SK-N-SH (cell line): ENCODE measurements at regions not wholly inside any gene's neighbourhood (a gene's known extent, or its start where the extent isn't known, plus 50 kb on each side); places are given as distances from the start of the nearest gene placed in this dataset.
"Not testable (repeated sequence)": the region's sequence is repeated elsewhere in the genome, so short reads cannot be mapped to it uniquely, and the experiment has no call there.

Source experiments
- CTCF ChIA-PET: fragments of 300-600, 350-600 bp; formaldehyde crosslinking; extraction: SDS; loops from one replicate; lab custom pipeline; 2021; lab: Yijun Ruan, JAX
- POLR2A ChIA-PET: fragments of 350-600 bp; sonication (Branson Sonifier 250); formaldehyde crosslinking; extraction: SDS; loops from one replicate; lab custom pipeline; 2020; ENCODE audit warnings: antibody characterized with exemption, inconsistent platforms; lab: Yijun Ruan, JAX
- DNase-seq: peaks from one replicate; pipeline ENCODE4 v3.0.0; 2012
- H2AFZ ChIP-seq: fragments of 200-600 bp; sonication (generic); 2 replicates; pipeline ENCODE4 v1.8.1; 2016; ENCODE audit warnings: antibody characterized with exemption, mild to moderate bottlenecking, low read depth
- H3F3A ChIP-seq: fragments of 200-600 bp; sonication (generic); replicated peaks from 2 replicates; pipeline ENCODE3; 2016; ENCODE audit warnings: antibody characterized with exemption, mild to moderate bottlenecking; ENCODE audit not compliant: insufficient read depth
- H3K27ac ChIP-seq, 2 experiments: fragments of 200-500 bp in 1 of 2; fragments of 200-600 bp in 1 of 2; sonication (Bioruptor generic) in 1 of 2; sonication (generic), shearing (Covaris generic) in 1 of 2; 2 replicates each; pipeline versions ENCODE4 v1.5.1 to v1.6.1; 2014 to 2016; ENCODE audit warnings: low read depth in 2 of 2, inconsistent platforms in 1 of 2, low read length in 1 of 2, mild to moderate bottlenecking in 1 of 2, mixed read lengths in 1 of 2
- H3K27me3 ChIP-seq: fragments of 200-600 bp; sonication (generic), shearing (Covaris generic); 2 replicates; pipeline ENCODE4 v1.6.1; 2016; ENCODE audit warnings: mixed run types; ENCODE audit not compliant: insufficient read depth
- H3K36me3 ChIP-seq, 2 experiments: fragments of 200-500 bp in 1 of 2; fragments of 200-600 bp in 1 of 2; sonication (Bioruptor generic) in 1 of 2; sonication (generic) in 1 of 2; replicated peaks in 1 of 2; 2 replicates each; pipeline versions ENCODE3 to v1.5.1; 2014 to 2016; ENCODE audit warnings: low read length in 1 of 2, mild to moderate bottlenecking in 1 of 2; ENCODE audit not compliant: insufficient read depth in 2 of 2, control insufficient read depth in 1 of 2
- H3K4me1 ChIP-seq, 2 experiments: fragments of 200-500 bp in 1 of 2; fragments of 200-600 bp in 1 of 2; sonication (Bioruptor generic) in 1 of 2; sonication (generic), shearing (Covaris generic) in 1 of 2; 2 replicates each; pipeline versions ENCODE4 v1.5.1 to v1.6.1; 2014 to 2016; ENCODE audit warnings: low read depth in 1 of 2, low read length in 1 of 2, mixed run types in 1 of 2; ENCODE audit not compliant: insufficient read depth in 2 of 2, control insufficient read depth in 1 of 2
- H3K4me2 ChIP-seq: fragments of 200-600 bp; sonication (generic), shearing (Covaris generic); 2 replicates; pipeline ENCODE4 v1.6.1; 2017; ENCODE audit warnings: mixed run types
- H3K4me3 ChIP-seq, 2 experiments: fragments of 200-500 bp in 1 of 2; fragments of 200-600 bp in 1 of 2; sonication (Bioruptor generic) in 1 of 2; sonication (generic), shearing (Covaris generic) in 1 of 2; 2 replicates each; pipeline versions ENCODE4 v1.5.1 to v1.8.1; 2014 to 2016; ENCODE audit warnings: low read depth in 2 of 2, inconsistent platforms in 1 of 2, low read length in 1 of 2, mild to moderate bottlenecking in 1 of 2, mixed read lengths in 1 of 2, moderate library complexity in 1 of 2
- H3K79me2 ChIP-seq: fragments of 200-600 bp; sonication (generic); 2 replicates; pipeline ENCODE4 v1.8.1; 2017; ENCODE audit warnings: mild to moderate bottlenecking; ENCODE audit not compliant: insufficient read depth
- H3K9ac ChIP-seq: fragments of 200-600 bp; sonication (generic); 2 replicates; pipeline ENCODE4 v1.6.1; 2017; ENCODE audit warnings: mixed run types
- H3K9me2 ChIP-seq: fragments of 200-600 bp; sonication (generic); 2 replicates; pipeline ENCODE4 v1.6.1; 2017; ENCODE audit warnings: mixed run types
- H3K9me3 ChIP-seq: fragments of 200-600 bp; sonication (generic); 2 replicates; pipeline ENCODE4 v1.6.1; 2017; ENCODE audit warnings: mixed run types, mild to moderate bottlenecking, moderate library complexity
- H4K20me1 ChIP-seq: fragments of 200-600 bp; sonication (generic); 2 replicates; pipeline ENCODE4 v1.6.1; 2017; ENCODE audit warnings: mild to moderate bottlenecking, mixed run types; ENCODE audit not compliant: insufficient read depth
- CTCF ChIP-seq: fragments of 200-600 bp; sonication (generic); IDR thresholded peaks from 2 replicates; pipeline ENCODE4 v1.6.1; 2017; ENCODE audit warnings: antibody characterized with exemption, mild to moderate bottlenecking, moderate library complexity
- ELF1 ChIP-seq: IDR thresholded peaks from 2 replicates; pipeline ENCODE4 v1.4.0; 2012
- EP300 ChIP-seq, 2 experiments: IDR thresholded peaks; 2 replicates each; pipeline versions ENCODE4 v1.4.0 to v1.6.1; 2012; ENCODE audit warnings: borderline replicate concordance in 1 of 2, low read depth in 1 of 2, low read length in 1 of 2
- FOSL2 ChIP-seq: IDR thresholded peaks from 2 replicates; pipeline ENCODE4 v1.4.0; 2012; ENCODE audit warnings: low read depth, mild to moderate bottlenecking, moderate library complexity, borderline replicate concordance
- GATA2 ChIP-seq: sonication (generic); formaldehyde crosslinking; IDR thresholded peaks from 2 replicates; pipeline ENCODE4 v1.5.0; 2020; ENCODE audit warnings: mild to moderate bottlenecking, missing genetic modification reagents
- MAX ChIP-seq: IDR thresholded peaks from 2 replicates; pipeline ENCODE4 v1.4.0; 2012; ENCODE audit warnings: low read depth
- NFIC ChIP-seq: IDR thresholded peaks from 2 replicates; pipeline ENCODE4 v1.4.0; 2012; ENCODE audit warnings: borderline replicate concordance
- PBX3 ChIP-seq: IDR thresholded peaks from 2 replicates; pipeline ENCODE4; 2012
- TCF12 ChIP-seq: IDR thresholded peaks from 2 replicates; pipeline ENCODE4 v1.4.0; 2012
- WGBS: methylation state at CpG from one replicate; pipeline ENCODE4 v1.1.6; 2017; ENCODE audit warnings: low lambda C conversion rate; 5-methylcytosine and 5-hydroxymethylcytosine counted together

- WGBS, result 17% methylated on average over 1 of the region's 1 CpG
- DNase-seq, H3K9ac ChIP-seq, H3K27me3 ChIP-seq, H3K9me2 ChIP-seq, H3K9me3 ChIP-seq, H3K4me1 ChIP-seq, H4K20me1 ChIP-seq, H2AFZ ChIP-seq: not testable (repeated sequence)
- Histone ChIP-seq H3K4me2 (0 out of 2 replicates have a peak overlapping the region, but pooled peaks have one; percentile 0), H3F3A (peaks cover 14% of the 10 kb centered on the region)
- TF ChIP-seq EP300 (IDR thresholded peaks at IDR 0.05; ENCODE audit: borderline replicate concordance in 1 of 2, low read depth in 1 of 2, low read length in 1 of 2) (peak in 1 of 2 experiments; percentile 18; a peak in 1 of 4 replicates), PBX3 (peak; percentile 55), TCF12 (peak; percentile 52; the same call in 1 of the 2 replicates), NFIC (peak; percentile 50)
- TF ChIP-seq, all 33 proteins: peak for 4; not testable (repeated sequence) for 29
- H3K27ac ChIP-seq, result peak overlapping the region in 1 of 2 experiments; percentile 60; a peak in 2 of 4 replicates
- CTCF ChIA-PET, result interaction anchor here (2.0 kb wide), 1 partner anchor 145 kb away, joined by 4 read pairs; the partner anchor contains the start of gene AHCYL1
- POLR2A ChIA-PET, H3K79me2 ChIP-seq, H3K36me3 ChIP-seq, H3K4me3 ChIP-seq: not testable (repeated sequence)
These were observed 71.4 kb upstream of the CSF1 start for GRCh38 chr1:109839276-109839675.

- H3K4me1 ChIP-seq, result no peaks in the 10 kb centered on the region; a peak in 2 of 4 replicates
- TF ChIP-seq GATA2 (CRISPR knock-in tag) (no peak), MAX (peak; percentile 33; the same call in 1 of the 2 replicates), ELF1 (no peak), CTCF (peak; percentile 9; the same call in 1 of the 2 replicates), PBX3 (no peak), FOSL2 (peak; percentile 53; the same call in 1 of the 2 replicates), EP300 (IDR thresholded peaks at IDR 0.05; ENCODE audit: borderline replicate concordance in 1 of 2, low read depth in 1 of 2, low read length in 1 of 2) (no peak)
- ChIA-PET POLR2A (no interaction called here), CTCF (interaction anchor here (1.3 to 2.0 kb wide), 2 partner anchors 62 to 146 kb away, joined by 3 to 4 read pairs; partner anchors contain the start of gene AHCYL1)
- H3K79me2 ChIP-seq, result no peaks in the 10 kb centered on the region
- 0 out of 2 replicates have a peak overlapping the region, but pooled peaks have one; percentile 0 for H3K4me2 ChIP-seq
- WGBS, result 60% methylated on average over 4 of the region's 4 CpGs
- peak overlapping the region in 1 of 2 experiments; percentile 60; a peak in 2 of 4 replicates for H3K27ac ChIP-seq
- no peak overlapping the region for H3K4me3 ChIP-seq
- H3K27me3 ChIP-seq, result no peaks in the 10 kb centered on the region
- no peaks in the 10 kb centered on the region for H3K9me3 ChIP-seq
- no peaks in the 10 kb centered on the region for H3K36me3 ChIP-seq
- no peaks in the 10 kb centered on the region for H3K9me2 ChIP-seq
- H4K20me1 ChIP-seq, result no peaks in the 10 kb centered on the region
- no peak for DNase-seq
- H3K9ac ChIP-seq, result no peak overlapping the region
- H2AFZ ChIP-seq, result no peak overlapping the region
- peaks cover 14% of the 10 kb centered on the region for H3F3A ChIP-seq
These were observed 71.8 kb upstream of the CSF1 start for GRCh38 chr1:109838838-109839240.
